Mesenchymal stem cell (in vitro differentiated cells and primary cell): ENCODE measurements at regions not wholly inside any gene's neighbourhood (a gene's known extent, or its start where the extent isn't known, plus 50 kb on each side); places are given as distances from the start of the nearest gene placed in this dataset.

Source experiments
- DNase-seq: peaks from one replicate; pipeline ENCODE4 v3.0.0-alpha.2; 2013
- H2AFZ ChIP-seq: one replicate; pipeline ENCODE4 v1.6.1; 2013; ENCODE audit warnings: low read depth, mild to moderate bottlenecking, control low read depth, inconsistent platforms, low read length, moderate library complexity
- H2AK5ac ChIP-seq: 2 replicates; pipeline ENCODE4 v1.6.1; 2013; ENCODE audit warnings: low read length, moderate library complexity, mild to moderate bottlenecking, inconsistent platforms; ENCODE audit not compliant: severe bottlenecking
- H2BK120ac ChIP-seq: one replicate; pipeline ENCODE4 v1.6.1; 2013; ENCODE audit warnings: low read depth, mild to moderate bottlenecking, inconsistent platforms, low read length, moderate library complexity
- H2BK12ac ChIP-seq, 2 experiments: one replicate each; pipeline ENCODE4 v1.6.1; 2013; ENCODE audit warnings: inconsistent platforms in 2 of 2, low read length in 2 of 2, mild to moderate bottlenecking in 2 of 2, moderate library complexity in 2 of 2, control low read depth in 1 of 2
- H2BK15ac ChIP-seq: one replicate; pipeline ENCODE4 v1.6.1; 2013; ENCODE audit warnings: mild to moderate bottlenecking, low read depth, inconsistent platforms; ENCODE audit not compliant: poor library complexity, severe bottlenecking
- H2BK5ac ChIP-seq: 2 replicates; pipeline ENCODE4 v1.6.1; 2013; ENCODE audit warnings: low read depth, mild to moderate bottlenecking, low read length, control low read depth, inconsistent platforms; ENCODE audit not compliant: poor library complexity, severe bottlenecking
- H3K14ac ChIP-seq, 2 experiments: one replicate each; pipeline ENCODE4 v1.6.1; 2013; ENCODE audit warnings: inconsistent platforms in 2 of 2, low read length in 2 of 2, control low read depth in 1 of 2, mild to moderate bottlenecking in 1 of 2, moderate library complexity in 1 of 2
- H3K18ac ChIP-seq, 2 experiments: one replicate each; pipeline ENCODE4 v1.6.1; 2013; ENCODE audit warnings: inconsistent platforms in 2 of 2, low read length in 2 of 2, control low read depth in 1 of 2, low read depth in 1 of 2, mild to moderate bottlenecking in 1 of 2
- H3K23ac ChIP-seq, 2 experiments: one replicate each; pipeline ENCODE4 v1.6.1; 2013; ENCODE audit warnings: inconsistent platforms in 2 of 2, low read length in 2 of 2, mild to moderate bottlenecking in 2 of 2, moderate library complexity in 2 of 2, control low read depth in 1 of 2
- H3K27ac ChIP-seq: 2 replicates; pipeline ENCODE4 v1.5.1; 2013; ENCODE audit warnings: mild to moderate bottlenecking, moderate library complexity, low read length, control low read depth, inconsistent platforms; ENCODE audit not compliant: poor library complexity, severe bottlenecking
- H3K27me3 ChIP-seq, 2 experiments: 2 replicates each; pipeline versions ENCODE4 v1.6.1 to v1.7.0; 2013; ENCODE audit warnings: low read length in 2 of 2, mild to moderate bottlenecking in 2 of 2, moderate library complexity in 2 of 2, control low read depth in 1 of 2, inconsistent platforms in 1 of 2; ENCODE audit not compliant: control insufficient read depth in 1 of 2, insufficient read depth in 1 of 2
- H3K36me3 ChIP-seq, 2 experiments: 2 replicates each; pipeline versions ENCODE4 v1.6.1 to v1.7.0; 2013; ENCODE audit warnings: low read length in 2 of 2, control low read depth in 1 of 2, inconsistent platforms in 1 of 2, low read depth in 1 of 2, mild to moderate bottlenecking in 1 of 2; ENCODE audit not compliant: insufficient read depth in 2 of 2, control insufficient read depth in 1 of 2
- H3K4ac ChIP-seq, 2 experiments: one replicate each; pipeline ENCODE4 v1.6.1; 2013; ENCODE audit warnings: inconsistent platforms in 2 of 2, low read length in 2 of 2, mild to moderate bottlenecking in 2 of 2, moderate library complexity in 2 of 2, control low read depth in 1 of 2, low read depth in 1 of 2
- H3K4me1 ChIP-seq: 2 replicates; pipeline ENCODE4 v1.6.1; 2013; ENCODE audit warnings: low read depth, low read length, control low read depth; ENCODE audit not compliant: control insufficient read depth, insufficient read depth
- H3K4me2 ChIP-seq: 2 replicates; pipeline ENCODE4 v1.6.1; 2013; ENCODE audit warnings: low read length, mild to moderate bottlenecking, inconsistent platforms; ENCODE audit not compliant: poor library complexity, severe bottlenecking
- H3K4me3 ChIP-seq, 2 experiments: 2 replicates each; pipeline versions ENCODE4 v1.5.1 to v1.7.0; 2013; ENCODE audit warnings: low read length in 2 of 2, mild to moderate bottlenecking in 2 of 2, control low read depth in 1 of 2, low read depth in 1 of 2; ENCODE audit not compliant: insufficient read depth in 1 of 2
- H3K79me1 ChIP-seq: replicated peaks from 2 replicates; pipeline ENCODE4 v1.6.1; 2013; ENCODE audit warnings: mild to moderate bottlenecking, control low read depth, low read length, inconsistent platforms; ENCODE audit not compliant: poor library complexity, severe bottlenecking
- H3K9ac ChIP-seq: 2 replicates; pipeline ENCODE4 v1.7.0; 2013; ENCODE audit warnings: mild to moderate bottlenecking, low read length, moderate library complexity
- H3K9me3 ChIP-seq: 2 replicates; pipeline ENCODE4 v1.7.0; 2013; ENCODE audit warnings: mild to moderate bottlenecking, low read length; ENCODE audit not compliant: control insufficient read depth
- H4K8ac ChIP-seq: one replicate; pipeline ENCODE4 v1.6.1; 2013; ENCODE audit warnings: inconsistent platforms, mild to moderate bottlenecking, low read length, moderate library complexity
- H4K91ac ChIP-seq: one replicate; pipeline ENCODE4 v1.6.1; 2013; ENCODE audit warnings: mild to moderate bottlenecking, low read length, inconsistent platforms
- WGBS: methylation state at CpG from one replicate; pipeline ENCODE4 v1.1.7; 2013; ENCODE audit warnings: mixed read lengths; 5-methylcytosine and 5-hydroxymethylcytosine counted together

- Histone ChIP-seq H3K4me1 (no peaks in the 10 kb centered on the region), H3K23ac (no peak overlapping the region), H3K27ac (no peak overlapping the region), H3K79me1 (no peaks in the 10 kb centered on the region), H3K4ac (no peak overlapping the region), H2BK12ac (no peak overlapping the region), H2BK5ac (no peak overlapping the region), H3K27me3 (no peaks in the 10 kb centered on the region), H3K4me3 (no peak overlapping the region), H3K36me3 (no peaks in the 10 kb centered on the region), H4K8ac (no peak overlapping the region), H2AK5ac (no peak overlapping the region), H2AFZ (no peak overlapping the region), H3K9me3 (peaks cover 15% of the 10 kb centered on the region), H3K18ac (no peak overlapping the region), H3K14ac (no peak overlapping the region), H2BK15ac (no peak overlapping the region), H3K9ac (no peak overlapping the region), H3K4me2 (no peak overlapping the region), H4K91ac (no peak overlapping the region), H2BK120ac (no peak overlapping the region)
- no CpG with 5 or more reads among the region's 1 CpG for WGBS
- DNase-seq: no peak
These were observed 328.0 kb downstream of the NAF1 start for GRCh38 chr4:162838671-162839070.

- no peak overlapping the region for H2AFZ ChIP-seq
- H3K9ac ChIP-seq: no peak overlapping the region
- H2AK5ac ChIP-seq: no peak overlapping the region
- no peak overlapping the region for H3K27ac ChIP-seq
- no peak overlapping the region for H3K4ac ChIP-seq
- no peak overlapping the region for H4K91ac ChIP-seq
- H3K18ac ChIP-seq: no peak overlapping the region
- DNase-seq: no peak
- H3K4me2 ChIP-seq: no peak overlapping the region
- peaks cover 15% of the 10 kb centered on the region for H3K9me3 ChIP-seq
- no peak overlapping the region for H3K14ac ChIP-seq
- no peaks in the 10 kb centered on the region for H3K27me3 ChIP-seq
- no peak overlapping the region for H3K4me3 ChIP-seq
- no peak overlapping the region for H3K23ac ChIP-seq
- no peaks in the 10 kb centered on the region for H3K36me3 ChIP-seq
- no peaks in the 10 kb centered on the region for H3K79me1 ChIP-seq
- no peak overlapping the region for H2BK12ac ChIP-seq
- H2BK15ac ChIP-seq: no peak overlapping the region
- H3K4me1 ChIP-seq: no peaks in the 10 kb centered on the region
- H2BK120ac ChIP-seq: no peak overlapping the region
- no CpG with 5 or more reads among the region's 1 CpG for WGBS
- H4K8ac ChIP-seq: no peak overlapping the region
- no peak overlapping the region for H2BK5ac ChIP-seq
These were observed 329.0 kb downstream of the NAF1 start for GRCh38 chr4:162837679-162838078.

- Histone ChIP-seq H3K36me3 (no peaks in the 10 kb centered on the region), H3K9me3 (peaks cover 15% of the 10 kb centered on the region), H2AK5ac (no peak overlapping the region), H3K4ac (no peak overlapping the region), H4K91ac (no peak overlapping the region), H3K4me3 (no peak overlapping the region), H2AFZ (no peak overlapping the region), H2BK120ac (no peak overlapping the region), H2BK15ac (no peak overlapping the region), H3K18ac (no peak overlapping the region), H4K8ac (no peak overlapping the region), H3K23ac (no peak overlapping the region), H3K9ac (no peak overlapping the region), H2BK12ac (no peak overlapping the region), H3K79me1 (no peaks in the 10 kb centered on the region), H3K4me1 (no peaks in the 10 kb centered on the region), H2BK5ac (no peak overlapping the region), H3K4me2 (no peak overlapping the region), H3K27ac (no peak overlapping the region), H3K27me3 (no peaks in the 10 kb centered on the region), H3K14ac (no peak overlapping the region)
- no peak for DNase-seq
- 63% methylated on average over 1 of the region's 1 CpG for WGBS
These were observed 329.4 kb downstream of the NAF1 start for GRCh38 chr4:162837241-162837640.

DNA sequence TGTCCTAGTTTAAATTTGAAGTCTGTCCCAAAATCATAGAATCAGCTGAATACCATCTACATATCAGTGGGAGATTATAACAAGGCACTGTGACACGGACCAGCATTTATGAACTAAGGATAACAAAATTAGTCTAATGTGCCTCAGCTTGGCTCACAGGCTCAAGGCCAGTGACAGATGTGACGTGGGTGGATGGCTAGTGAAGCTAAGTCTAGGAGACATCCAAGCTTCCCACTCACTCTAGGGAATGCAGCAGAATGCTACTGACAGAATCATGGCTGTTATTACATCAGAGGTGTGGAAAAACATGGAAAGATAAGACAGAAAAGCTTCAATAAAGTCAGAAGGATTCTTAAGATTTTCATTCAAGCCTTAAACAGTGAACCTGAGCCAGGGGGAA is 329.9 kb downstream of the NAF1 start:
- Histone ChIP-seq H3K4me2 (no peak overlapping the region), H2AK5ac (no peak overlapping the region), H2BK12ac (no peak overlapping the region), H3K9ac (no peak overlapping the region), H3K9me3 (peaks cover 11% of the 10 kb centered on the region), H2BK15ac (no peak overlapping the region), H3K36me3 (no peaks in the 10 kb centered on the region), H2BK5ac (no peak overlapping the region), H3K14ac (no peak overlapping the region), H4K91ac (no peak overlapping the region), H2BK120ac (no peak overlapping the region), H3K18ac (no peak overlapping the region), H3K4me3 (no peak overlapping the region), H3K23ac (no peak overlapping the region), H3K4me1 (no peaks in the 10 kb centered on the region), H2AFZ (no peak overlapping the region), H3K27me3 (no peaks in the 10 kb centered on the region), H3K79me1 (no peaks in the 10 kb centered on the region), H3K4ac (no peak overlapping the region), H3K27ac (no peak overlapping the region), H4K8ac (no peak overlapping the region)
- WGBS: 63% methylated on average over 2 of the region's 2 CpGs
- no peak for DNase-seq
